IPS-NIHi11 (cell line): ENCODE measurements at regions not wholly inside any gene's neighbourhood (a gene's known extent, or its start where the extent isn't known, plus 50 kb on each side); places are given as distances from the start of the nearest gene placed in this dataset.

Experiments used
- DNase-seq: peaks from one replicate; pipeline ENCODE4 v3.0.0; 2012; ENCODE audit warnings: mixed read lengths, low spot score

DNA sequence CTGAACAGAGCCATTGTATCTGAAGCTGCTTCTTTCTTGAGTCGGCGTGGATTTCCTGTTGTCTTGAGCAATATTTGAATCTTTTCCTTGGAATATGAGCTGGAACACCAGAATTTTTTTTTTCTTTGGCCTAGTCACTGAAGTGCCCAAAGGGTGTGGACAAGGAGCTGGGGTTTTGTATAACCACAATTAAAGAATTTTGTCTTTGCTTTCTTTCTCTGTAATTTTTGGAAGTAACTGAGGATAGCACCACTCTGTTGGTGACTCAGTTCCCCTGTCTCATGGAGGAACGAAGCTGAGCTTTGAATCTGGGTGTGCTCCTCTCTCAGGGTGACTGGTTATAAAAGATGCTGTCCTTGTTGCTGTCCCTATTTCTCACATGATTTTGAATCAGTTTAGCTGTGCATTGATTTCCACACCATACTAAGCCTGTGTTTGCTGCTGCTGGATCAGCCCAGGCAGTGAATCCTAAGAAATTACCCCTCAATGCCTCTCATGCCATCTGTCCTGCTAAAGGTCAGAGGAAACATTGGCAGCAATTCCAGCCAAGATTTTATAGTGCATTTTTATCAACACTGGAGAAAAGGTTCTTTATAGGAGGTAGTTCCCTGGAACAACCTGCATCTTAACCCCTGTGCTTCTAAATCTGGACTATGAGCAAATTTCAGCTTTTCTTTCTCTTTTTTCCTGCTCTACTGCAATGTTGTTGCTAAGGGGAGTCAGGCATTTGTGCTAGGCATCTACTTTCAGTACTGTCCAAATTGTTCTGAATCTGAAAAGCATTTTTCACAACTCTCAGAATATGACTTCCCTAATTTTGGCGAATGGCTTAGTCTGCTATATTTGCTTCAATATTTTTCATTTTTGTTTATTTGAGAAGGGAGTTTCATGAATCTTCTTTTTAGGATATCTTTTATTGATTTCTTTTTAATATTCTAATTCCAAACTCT is 540.8 kb downstream of the SOX6 start:
- DNase-seq: no peak

DNA sequence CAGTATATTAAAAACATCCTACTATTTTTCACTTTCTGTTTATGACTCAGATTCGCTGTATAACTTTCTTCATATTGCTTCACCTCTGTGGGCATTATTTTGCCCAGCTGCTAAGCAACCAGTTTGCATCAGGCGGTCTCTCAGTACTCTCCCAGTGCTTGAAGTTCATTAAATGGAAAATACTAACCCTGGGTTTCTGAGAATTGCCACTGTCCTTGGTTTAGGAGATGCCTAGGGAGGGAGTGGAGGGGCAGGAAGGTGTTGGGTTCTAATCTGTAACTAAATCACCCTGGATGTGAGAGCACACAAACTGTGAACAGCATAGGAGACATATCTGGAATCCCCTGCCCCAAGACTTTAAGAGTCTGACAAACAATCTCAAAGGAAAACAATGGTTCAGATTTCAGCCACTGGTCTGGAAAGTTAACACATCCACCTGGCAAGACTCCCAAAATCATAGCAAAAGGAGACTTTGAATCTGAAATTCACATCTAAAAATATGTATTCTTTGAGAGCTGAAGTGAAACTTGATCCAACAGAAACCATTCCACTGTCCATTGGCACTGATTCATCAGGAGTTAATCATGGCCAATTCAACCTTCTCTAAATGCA is 540.0 kb downstream of the SOX6 start:
- peak; percentile 17 for DNase-seq

DNA sequence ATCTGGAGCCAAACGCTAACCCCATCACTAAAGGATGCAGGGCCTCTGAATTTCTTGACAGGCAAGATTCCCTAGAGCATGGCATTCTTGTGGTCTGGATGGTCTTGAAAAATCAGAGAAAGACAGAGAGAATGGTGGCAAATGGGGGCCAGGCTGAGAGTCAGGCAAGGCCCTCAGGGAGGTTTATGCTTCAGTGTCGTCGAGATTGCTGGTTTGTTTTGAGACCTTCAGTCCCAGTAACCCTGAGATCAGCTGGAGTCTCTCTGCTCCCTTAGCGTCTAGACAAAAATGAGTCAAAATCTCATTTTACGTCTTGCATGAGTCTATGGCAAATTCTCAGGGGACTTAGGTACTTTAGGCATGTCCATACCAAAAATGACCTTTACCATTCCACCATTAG is 539.3 kb downstream of the SOX6 start:
- no peak for DNase-seq

GRCh38 chr11:15818132-15818842 is 538.1 kb downstream of the SOX6 start:
- DNase-seq: no peak

- peak; percentile 72 for DNase-seq
Measured at GRCh38 chr11:15819679-15820286, 536.6 kb downstream of the SOX6 start.

DNA sequence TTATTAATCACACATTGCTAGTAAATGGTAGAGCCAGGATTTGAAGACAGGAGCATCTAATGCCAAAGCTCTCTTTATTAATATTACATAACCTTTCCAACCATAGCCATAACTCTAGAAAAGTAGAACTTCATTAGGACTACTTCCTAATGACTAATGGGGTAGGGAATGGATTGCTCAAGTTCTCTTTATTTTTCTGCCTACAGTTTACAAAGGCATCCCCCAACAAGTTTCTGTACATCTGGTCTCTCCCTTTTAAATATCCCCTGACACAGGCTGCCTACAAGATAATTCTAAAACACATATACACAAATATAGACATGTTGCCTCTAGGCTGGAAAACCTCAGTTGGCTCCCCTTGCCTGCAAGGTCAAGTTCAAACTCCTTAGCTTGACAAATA is 534.9 kb downstream of the SOX6 start:
- DNase-seq: no peak

DNA sequence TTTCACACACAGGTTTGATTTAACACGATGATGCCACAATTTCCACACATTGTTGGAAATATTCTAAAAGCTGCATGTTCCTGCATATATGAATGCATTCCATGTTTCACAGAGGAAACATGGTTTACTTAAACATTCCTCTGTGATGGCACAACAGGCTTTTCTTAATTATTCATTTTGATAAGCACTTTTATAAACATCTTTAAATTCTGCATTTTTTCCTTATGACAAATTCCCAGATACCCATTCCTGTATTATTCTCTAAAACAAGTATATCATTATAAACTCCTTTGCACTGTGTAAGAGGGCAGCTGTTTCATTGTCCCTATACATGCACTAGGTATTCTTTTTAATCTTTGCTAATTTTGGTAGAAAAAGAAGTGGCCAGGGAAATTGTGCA is 532.3 kb downstream of the SOX6 start:
- DNase-seq: no peak

- DNase-seq: no peak
Measured at GRCh38 chr11:15825976-15826650, 530.2 kb downstream of the SOX6 start.

GRCh38 chr11:15826826-15827225 is 529.5 kb downstream of the SOX6 start:
- DNase-seq: peak; percentile 86

GRCh38 chr11:15828215-15828853 is 528.0 kb downstream of the SOX6 start:
- DNase-seq: no peak

- no peak for DNase-seq
Measured at GRCh38 chr11:15829312-15829711, 527.0 kb downstream of the SOX6 start.

GRCh38 chr11:15830741-15831428 is 525.5 kb downstream of the SOX6 start:
- DNase-seq: no peak

GRCh38 chr11:15835788-15836411 is 520.4 kb downstream of the SOX6 start:
- DNase-seq: no peak

GRCh38 chr11:15836795-15837194 is 519.6 kb downstream of the SOX6 start:
- DNase-seq: no peak

- DNase-seq: no peak
Measured at GRCh38 chr11:15837901-15838489, 518.4 kb downstream of the SOX6 start.

DNA sequence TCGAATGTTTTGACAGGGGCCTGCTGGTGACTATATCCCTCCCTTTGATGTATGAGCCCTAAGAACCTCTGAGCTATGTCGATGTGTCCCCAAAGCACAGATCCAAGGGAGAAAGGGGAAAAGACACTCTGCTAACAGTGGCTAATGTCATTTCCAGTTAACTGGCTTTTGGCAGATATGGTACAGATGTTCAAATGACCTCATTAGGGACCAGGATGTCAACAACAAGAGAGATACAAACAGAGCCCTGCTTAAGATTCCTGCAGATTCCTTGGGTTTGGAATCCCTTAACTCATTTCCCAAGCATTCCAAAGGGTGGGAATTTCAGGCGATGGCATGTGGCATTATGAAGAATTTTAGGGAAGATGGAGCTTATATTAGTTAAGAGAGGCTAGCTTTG is 517.3 kb downstream of the SOX6 start:
- no peak for DNase-seq

- no peak for DNase-seq
Measured at GRCh38 chr11:15840966-15841365, 515.4 kb downstream of the SOX6 start.

- no peak for DNase-seq
Measured at GRCh38 chr11:15841931-15842740, 514.2 kb downstream of the SOX6 start.

DNA sequence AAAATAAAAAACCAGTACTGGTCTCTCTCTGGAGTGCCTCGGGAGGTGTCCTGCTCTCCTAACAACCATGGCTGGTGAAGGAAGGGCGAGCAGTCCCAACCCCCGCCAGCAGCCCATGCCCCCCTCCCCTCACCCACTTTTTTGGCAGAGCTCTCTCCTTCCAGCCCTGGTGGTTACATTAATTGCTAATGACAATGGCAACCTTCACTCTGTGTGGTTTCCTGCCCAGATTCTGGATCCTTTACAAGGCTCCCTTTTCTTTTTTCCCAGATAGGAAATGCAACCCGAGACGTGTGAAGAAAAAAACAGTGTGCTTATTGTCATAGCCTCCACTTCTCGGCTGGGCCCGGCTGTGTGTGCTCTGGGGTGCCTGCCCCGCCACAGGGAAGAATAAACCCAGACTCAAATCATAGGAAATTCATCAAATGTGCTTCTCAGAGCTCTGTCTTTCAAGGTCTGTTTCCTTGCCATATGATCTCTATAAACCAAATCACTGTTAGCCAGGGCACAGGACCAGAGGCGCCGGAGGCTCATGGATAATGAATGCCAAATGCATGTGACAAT is 513.0 kb downstream of the SOX6 start:
- DNase-seq: peak; percentile 32
